ENCODE measurements at regions not wholly inside any gene's neighbourhood (a gene's known extent, or its start where the extent isn't known, plus 50 kb on each side); places are given as distances from the start of the nearest gene placed in this dataset.
A peak's percentile ranks its signal among the peaks of the same experiment; 100 is the strongest.
"Not testable (repeated sequence)": the region's sequence is repeated elsewhere in the genome, so short reads cannot be mapped to it uniquely, and the experiment has no call there.

DNA sequence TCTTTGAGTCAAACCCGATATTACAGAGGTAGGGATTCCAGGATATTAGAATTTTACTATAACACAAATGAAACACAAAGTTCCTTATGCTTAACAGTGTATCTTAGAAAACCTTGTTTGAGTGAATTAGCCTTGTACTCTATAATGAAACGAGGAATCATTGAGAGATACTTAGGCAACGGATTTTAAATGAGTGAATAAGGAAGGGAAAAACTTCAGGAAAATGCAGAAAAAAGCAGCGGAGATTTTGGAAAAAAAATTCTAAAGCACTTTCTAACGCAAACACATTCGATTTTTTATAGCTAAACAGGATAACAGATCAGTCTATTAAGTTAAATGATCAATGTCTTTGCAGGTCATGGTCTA lies 137.3 kb downstream of the HFE start:
- DNase-seq (ENCODE audit: low spot score), result no peak
- intact Hi-C loops (cut with DNase I), result no loop called here

DNA sequence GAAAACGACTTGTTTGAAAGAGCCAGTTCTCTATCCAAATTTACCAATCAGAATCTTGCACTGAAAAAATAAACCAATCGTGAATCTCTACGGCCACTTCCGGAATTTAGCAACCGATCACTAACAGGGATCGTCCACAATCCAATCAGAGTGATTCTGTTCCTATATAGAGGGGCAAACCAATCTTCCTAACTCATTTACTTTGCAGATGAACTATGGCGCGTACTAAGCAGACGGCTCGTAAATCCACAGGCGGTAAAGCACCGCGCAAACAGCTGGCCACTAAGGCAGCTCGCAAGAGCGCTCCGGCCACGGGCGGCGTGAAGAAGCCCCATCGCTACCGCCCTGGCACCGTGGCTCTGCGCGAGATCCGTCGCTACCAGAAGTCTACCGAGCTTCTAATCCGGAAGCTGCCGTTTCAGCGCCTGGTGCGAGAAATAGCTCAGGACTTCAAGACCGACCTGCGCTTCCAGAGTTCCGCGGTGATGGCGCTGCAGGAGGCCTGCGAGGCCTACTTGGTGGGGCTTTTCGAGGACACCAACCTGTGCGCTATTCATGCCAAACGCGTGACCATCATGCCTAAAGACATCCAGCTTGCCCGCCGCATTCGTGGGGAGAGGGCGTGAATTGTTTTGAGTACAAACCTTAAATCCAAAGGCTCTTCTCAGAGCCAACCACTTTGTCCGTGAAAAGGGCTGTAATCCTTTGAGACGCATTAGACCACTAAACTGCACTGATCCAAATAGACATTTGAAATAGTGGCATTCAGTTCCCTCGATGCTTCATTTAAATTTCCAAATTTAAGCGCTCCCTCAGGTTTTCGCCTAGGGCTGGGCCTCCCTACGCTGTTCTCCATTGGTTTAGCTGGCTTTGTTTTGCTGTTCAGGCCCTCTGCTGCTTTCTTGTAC lies 138.0 kb downstream of the HFE start:
- ATAC-seq (peak; percentile 63), DNase-seq (ENCODE audit: low spot score) (no peak)

More for the DNA sequence above, 137.3 kb downstream of the HFE start:
- no peak for ATAC-seq

DNA sequence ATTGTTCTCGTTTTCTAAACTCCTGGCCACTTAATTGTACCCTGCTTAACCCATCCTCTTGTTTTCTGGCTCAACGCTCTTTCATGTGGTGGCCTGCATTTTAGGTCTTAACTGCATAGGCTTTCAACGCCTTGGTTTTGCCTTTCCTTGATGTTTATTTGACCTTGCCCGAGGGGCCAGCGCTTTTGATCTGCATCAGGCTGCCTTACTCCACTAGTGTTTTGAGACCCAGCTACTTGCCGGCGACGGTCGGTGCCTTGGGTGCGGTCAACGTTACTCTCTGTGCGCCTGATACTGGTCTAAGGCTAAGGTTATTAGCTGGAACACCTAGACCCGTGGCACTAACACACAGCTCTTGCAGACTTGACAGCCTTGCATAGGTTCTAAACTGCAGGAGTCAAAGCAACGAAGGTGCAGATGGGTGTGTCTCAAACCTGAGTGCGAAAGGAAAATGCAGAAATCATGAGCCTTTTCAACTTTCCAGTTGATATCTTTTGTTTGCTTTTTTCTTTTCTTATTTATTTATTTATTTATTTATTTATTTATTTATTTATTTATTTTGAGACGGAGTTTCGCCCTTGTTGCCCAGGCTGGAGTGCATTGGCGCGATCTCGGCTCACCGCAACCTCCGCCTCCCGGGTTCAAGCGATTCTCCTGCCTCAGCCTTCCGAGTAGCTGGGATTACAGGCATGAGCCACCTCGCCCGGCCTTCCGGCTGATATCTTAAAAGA lies 138.8 kb downstream of the HFE start:
- intact Hi-C loops (cut with DNase I), result no loop called here
- no peak for DNase-seq (ENCODE audit: low spot score)
- no peak for ATAC-seq

More for the DNA sequence above, 138.0 kb downstream of the HFE start:
- intact Hi-C loops (cut with DNase I), result no loop called here

DNA sequence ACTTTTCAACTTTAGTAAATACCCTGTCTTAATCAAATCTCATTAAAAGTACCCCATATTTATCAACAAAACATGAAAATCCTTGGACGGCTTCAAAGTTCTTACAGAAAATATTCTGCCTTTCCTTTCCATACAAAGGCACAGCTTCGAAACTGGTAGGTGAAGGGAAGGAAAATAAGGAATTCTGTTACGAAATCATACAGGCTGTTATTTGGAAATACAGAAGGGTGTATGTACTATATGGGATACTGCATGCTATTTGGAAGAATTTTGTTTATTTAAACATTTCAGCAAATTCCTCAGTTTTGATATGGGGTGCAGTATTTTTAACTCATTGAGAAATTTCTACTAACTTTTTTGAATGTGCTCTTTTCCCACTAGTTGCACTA lies 138.4 kb upstream of the BTN3A2 start:
- no peak for DNase-seq (ENCODE audit: low spot score)
- intact Hi-C loops (cut with DNase I), result no loop called here
- ATAC-seq, result no peak

DNA sequence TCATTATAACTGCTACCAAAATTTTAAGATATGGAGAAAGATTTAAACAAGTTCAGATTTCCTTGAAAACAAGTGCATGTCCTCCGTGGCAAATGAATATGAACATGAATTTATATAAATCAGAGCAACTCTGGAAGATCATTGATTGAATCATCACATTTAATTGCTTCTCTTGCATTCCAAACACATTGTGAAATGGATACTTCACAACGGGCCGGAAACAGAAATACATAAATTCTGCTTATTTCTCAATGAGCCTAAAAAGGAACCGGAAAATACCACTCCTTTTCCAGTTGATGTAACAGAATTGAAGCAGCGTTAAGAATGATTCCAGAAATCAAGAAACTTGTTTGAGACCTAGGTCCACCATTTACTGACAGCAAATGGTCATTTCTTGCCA lies 134.6 kb upstream of the BTN3A2 start:
- ATAC-seq, result no peak
- intact Hi-C loops (cut with DNase I), result no loop called here
- DNase-seq (ENCODE audit: low spot score), result no peak

DNA sequence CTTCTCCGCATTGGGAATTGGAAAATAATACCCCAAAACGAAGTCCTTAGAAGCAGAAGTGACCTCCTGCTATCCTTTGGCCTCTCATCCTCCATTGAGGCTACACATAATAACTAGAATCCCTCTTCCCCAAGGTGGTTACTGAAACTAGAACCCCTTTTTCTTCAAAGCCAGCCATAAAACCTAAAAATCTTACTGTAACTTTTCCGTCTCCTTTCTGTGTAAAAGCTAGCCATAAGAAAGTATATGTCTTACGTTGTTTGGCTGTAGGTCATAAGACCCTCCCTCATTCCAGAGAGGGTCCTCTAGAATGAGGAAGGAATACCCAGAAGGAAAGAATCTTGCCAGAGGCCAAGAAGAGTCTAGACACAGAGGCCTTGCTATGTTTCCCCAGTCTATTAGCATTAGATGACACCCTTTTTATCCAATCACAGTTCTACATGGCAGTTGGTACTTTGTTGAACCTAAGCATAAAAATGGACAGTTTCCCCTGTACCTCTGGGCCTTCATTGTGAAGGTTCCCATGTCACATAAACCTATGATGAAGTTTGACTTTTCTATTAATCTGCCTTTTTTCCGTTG lies 133.9 kb upstream of the BTN3A2 start:
- no peak for DNase-seq (ENCODE audit: low spot score)
- no peak for ATAC-seq
- intact Hi-C loops (cut with DNase I), result no loop called here

DNA sequence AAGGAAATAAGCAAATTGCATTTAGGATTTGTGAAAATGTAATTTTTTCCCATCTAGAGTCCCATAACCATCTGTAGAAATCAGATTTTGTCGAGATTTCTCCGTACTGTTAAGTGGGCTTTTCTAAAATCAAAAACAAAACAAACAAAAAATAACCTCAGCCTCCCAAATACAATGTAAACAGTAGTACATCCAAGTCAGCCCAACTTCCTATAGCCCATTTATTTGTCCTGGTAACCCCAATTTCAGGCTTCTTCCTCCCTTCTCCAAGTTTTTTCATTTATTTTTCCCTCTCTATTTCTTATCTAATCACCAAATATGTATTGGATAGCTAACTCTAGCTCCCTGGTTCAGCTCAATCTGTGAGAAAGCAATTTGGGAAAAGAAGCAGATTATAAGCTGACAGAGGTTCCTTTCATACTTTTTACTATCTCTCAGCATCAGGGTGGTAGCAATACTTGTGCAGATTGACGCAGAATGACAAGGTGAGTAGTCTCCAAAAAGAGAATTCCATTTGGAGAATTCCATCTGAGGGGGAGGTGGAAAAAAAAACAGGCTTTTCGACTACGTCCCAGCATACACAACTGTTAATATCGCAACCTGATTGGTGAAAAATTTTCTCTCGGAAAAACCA lies 132.6 kb upstream of the BTN3A2 start:
- DNase-seq (ENCODE audit: low spot score) (no peak), ATAC-seq (no peak)
- intact Hi-C loops (cut with DNase I), result no loop called here

DNA sequence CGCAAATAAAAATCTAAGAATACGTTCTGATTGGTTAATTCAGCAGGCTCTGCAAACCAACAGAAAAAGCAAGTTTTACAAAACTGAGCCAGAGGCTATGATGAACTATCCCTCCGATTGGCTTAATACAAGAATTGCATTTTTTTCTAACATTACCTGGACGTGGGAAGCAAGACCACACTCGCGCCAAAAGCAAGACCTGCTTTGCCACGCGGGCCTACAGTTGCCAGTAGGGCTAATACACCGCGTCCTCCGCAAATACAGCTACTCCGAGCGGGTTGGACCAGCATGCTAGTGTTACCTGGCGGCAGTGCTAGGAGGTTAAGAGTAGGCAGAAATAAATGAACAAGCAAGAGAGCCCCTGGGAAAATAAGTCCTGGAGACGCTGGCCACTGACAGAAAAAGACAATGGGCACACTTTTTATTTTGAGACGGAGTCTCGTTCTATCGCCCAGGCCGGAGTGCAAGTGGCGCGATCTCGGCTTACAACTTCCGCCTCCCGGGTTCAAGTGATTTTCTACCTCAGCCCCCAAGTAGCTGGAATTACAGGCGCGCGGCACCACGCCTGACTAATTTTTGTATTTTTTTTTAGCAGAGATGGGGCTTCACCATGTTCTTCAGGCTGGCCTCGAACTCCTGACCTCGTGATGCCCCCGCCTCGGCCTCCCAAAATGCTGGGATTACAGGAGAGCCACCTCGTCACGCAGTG lies 131.9 kb upstream of the BTN3A2 start:
- intact Hi-C loops (cut with DNase I), result no loop called here
- ATAC-seq, result peak; percentile 9
- no peak for DNase-seq (ENCODE audit: low spot score)

DNA sequence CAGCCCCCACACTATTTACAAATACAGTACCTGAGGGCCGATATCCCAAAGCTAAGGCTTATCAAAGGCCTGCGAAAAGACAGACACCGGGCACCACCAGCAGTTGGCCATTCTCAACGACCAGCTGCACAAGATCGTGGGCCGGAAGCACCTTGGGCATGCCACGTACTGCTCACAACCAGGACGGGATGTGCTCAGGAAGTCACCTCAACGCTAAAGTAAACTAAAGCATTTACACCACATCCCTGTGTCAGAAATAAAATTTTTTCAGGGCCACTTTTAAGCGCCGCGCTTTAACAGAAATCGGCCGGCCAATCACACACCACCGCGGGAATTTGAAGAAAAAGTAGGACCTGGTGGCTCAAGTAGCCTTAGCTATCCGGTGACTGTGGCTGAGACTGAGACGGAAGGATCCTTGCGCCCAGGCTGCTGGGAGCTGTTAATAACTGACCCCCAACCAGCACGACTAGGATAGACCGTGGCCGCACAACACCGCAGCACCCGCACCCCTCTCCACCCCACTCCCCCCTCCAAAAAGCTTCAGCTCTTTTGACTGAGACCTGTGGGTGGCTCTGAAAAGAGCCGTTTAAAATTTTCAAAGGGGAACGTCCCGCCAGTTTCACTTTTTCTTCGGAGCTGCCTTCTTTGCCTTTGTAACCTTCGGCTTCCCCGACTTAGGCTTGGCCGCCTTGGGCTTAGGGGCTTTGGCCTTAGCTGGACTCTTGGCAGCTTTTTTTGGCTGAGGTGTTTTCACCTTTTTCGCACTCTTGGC lies 131.2 kb upstream of the BTN3A2 start:
- DNase-seq (ENCODE audit: low spot score) (peak; percentile 67), ATAC-seq (peak; percentile 79)
- intact Hi-C loops (cut with DNase I), result no loop called here

DNA sequence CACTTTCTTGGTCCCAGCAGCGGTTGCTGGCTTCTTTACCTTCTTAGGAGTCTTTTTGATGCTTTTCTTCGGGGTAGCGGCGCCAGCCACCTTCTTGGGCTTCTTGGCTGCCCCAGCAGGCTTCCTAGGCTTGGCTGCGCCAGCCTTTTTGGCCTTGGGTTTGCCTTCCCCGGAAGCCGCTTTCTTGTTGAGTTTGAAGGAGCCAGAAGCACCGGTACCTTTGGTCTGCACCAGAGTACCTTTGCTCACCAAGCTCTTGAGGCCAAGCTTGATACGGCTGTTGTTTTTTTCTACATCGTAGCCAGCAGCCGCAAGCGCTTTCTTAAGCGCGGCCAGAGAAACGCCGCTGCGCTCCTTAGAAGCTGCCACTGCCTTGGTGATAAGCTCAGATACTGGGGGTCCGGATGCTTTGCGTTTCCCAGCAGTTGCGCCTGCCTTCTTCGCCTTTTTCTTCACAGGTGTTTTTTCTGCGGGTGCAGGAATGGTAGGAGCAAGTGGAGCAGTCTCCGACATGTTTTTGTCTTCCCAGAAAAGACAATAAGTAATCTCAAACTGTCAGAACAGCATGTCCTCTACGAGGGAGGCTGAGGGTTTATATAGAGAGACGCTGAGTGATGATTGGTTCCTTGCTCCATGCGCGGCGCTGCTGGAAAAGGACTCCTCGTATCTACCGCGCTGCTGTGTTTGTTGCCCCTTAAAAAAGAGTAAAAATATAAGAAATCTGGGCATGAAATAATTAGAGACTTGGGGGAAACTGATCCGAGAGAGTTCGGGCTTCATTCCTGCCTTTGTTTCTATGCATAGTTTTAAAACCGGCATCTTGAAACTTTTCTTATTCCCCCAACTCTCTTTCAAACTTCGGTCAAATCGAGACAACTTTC lies 130.3 kb upstream of the BTN3A2 start:
- ATAC-seq (peak; percentile 86), DNase-seq (ENCODE audit: low spot score) (no peak)
- intact Hi-C loops (cut with DNase I), result no loop called here

DNA sequence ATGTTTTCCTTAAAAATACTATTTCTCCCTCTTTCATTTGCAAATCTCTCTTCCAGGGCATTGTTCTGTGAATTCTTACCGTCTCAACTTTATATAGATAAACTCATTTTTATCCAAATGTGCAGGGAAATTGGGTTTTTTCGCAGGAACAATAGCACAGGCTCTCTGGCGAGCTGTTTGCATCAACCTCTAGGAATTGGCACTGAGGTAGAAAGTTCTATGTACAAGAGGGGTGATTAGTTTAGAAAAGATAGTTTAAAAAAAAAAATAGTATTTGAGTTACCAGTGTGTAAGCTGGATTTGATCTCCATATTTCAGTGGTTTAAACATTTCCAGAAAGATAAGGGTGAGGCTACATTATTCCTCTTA lies 129.7 kb upstream of the BTN3A2 start:
- intact Hi-C loops (cut with DNase I), result no loop called here
- ATAC-seq, result no peak
- no peak for DNase-seq (ENCODE audit: low spot score)

DNA sequence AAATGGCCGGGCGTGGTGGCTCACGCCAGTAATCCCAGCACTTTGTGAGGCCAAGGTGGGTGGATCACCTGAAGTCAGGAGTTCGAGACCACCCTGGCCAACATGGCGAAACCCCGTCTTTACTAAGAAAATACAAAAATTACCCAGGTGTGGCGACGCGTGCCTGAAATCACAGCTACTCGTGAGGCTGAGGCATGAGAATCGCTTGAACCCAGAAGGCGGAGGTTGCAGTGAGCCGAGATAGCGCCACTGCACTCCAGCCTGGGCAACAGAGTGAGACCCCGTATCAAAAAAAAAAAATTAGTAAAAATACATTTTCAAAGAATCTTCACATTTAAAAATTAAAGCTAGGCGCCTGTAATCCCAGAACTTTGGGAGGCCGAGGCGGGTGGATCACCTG lies 125.6 kb upstream of the BTN3A2 start:
- intact Hi-C loops (cut with DNase I); ATAC-seq: not testable (repeated sequence)

DNA sequence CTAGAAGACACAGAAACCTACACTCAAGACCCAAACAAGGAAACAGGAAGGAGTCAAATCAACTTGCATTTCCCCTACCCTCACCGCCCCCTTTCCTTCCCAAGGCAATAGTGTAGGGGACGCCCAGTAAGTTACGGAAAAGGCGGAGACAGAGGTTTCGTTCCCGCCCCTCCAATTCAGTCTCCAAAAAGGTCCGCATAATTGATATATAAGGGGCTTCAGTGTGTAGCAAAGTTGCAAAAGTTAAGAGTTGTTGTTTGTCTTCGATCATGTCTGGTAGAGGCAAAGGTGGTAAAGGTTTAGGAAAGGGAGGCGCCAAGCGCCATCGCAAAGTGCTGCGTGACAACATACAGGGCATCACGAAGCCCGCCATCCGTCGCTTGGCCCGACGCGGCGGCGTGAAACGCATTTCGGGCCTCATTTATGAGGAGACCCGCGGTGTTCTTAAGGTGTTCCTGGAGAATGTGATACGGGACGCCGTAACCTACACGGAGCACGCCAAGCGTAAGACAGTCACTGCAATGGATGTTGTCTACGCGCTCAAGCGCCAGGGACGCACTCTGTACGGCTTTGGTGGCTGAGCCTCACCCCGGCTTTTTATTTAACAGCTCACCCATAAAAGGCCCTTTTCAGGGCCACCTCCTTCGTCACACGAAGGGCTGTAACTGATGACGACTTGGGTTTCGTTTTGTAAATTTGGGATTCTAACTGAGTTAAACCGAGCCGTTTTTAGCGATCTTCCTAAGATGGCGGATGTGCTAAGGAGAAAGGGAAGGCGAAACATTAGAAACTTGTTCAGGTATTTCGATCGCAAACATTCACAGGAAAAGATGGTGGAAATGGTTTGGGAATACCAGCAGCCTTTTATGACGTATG lies 124.6 kb upstream of the BTN3A2 start:
- ATAC-seq, result peak; percentile 88
- intact Hi-C loops (cut with DNase I), result no loop called here
- no peak for DNase-seq (ENCODE audit: low spot score)

More for the DNA sequence above, 125.6 kb upstream of the BTN3A2 start:
- DNase-seq (ENCODE audit: low spot score), result not testable (repeated sequence)

DNA sequence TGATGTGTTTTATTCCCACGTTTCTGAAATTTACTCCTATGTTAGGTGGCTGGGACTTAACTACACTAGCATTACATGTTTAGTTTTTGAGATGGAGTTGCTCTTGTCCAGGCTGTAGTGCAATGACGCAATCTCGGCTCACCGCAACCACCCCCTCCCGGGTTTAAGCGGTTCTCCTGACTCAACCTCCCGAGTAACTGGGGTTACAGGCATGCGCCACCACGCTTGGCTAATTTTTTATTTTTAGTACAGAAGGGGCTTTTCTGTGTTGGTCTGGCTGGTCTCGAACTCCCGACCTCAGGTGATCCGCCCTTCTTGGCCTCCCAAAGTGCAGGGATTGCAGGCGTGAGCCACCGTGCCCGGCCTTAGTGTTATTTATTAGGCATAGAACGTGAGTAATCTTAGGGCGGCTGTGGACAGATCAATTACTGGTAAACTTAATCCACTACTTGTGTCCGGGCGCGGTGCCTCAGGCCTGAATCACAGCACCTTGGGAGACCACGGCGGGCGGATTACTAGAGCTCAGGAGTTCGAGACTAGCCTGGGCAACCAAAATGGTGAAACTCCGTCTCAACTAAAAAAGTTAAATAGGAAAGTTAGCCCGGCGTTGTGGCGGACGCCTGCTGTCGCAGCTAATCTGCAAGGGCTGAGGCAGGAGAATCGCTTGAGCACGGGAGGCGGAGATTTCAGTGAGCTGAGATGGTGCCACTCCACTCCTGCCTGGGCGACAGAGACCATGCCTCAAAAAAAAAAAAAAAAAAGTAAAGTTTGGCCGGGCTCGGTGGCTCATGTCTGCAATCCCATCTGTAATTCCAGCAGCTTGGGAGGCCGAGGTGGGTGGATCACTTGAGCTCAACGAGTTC lies 123.7 kb upstream of the BTN3A2 start:
- no peak for DNase-seq (ENCODE audit: low spot score)
- ATAC-seq, result peak; percentile 55
- intact Hi-C loops (cut with DNase I), result no loop called here

DNA sequence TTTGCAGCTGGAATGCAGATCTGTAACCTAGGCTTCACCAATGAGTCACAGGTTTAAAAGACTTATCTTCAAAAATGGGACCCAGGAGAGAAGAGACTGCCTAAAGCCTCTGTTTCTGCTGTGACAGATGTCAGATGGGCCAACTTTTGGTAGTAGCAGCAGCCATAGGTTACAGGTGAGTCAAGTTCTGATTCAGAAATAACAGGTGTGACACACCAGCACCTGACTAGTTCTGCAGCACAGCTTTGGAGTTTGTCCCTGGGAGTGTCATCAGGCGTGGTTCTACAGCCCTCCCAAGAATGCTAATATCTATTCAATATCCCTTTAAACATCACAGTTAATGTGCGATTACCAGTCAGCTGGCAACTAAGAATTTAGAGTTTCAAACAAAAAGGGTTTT lies 121.9 kb upstream of the BTN3A2 start:
- intact Hi-C loops (cut with DNase I), result no loop called here

DNA sequence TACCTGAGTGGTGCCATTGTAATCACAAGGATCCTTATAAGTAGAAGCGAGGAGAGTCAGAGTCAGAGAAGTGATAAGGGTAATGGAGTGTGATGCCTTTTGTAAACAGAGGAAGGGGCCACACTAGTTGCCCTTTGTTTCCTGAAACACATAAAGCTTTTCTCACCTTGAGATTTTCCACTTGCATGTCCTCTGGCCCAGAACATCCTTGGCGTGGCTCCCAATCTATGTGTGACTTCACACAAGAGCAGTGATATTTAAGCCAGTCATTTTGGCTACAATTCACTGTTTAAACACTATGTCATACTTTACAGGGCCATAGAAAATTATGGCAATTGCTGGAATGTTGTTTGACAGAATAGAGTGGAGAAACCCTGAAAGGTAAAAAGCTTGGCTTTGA lies 121.2 kb upstream of the BTN3A2 start:
- no peak for ATAC-seq
- no peak for DNase-seq (ENCODE audit: low spot score)
- intact Hi-C loops (cut with DNase I), result no loop called here

More for the DNA sequence above, 121.9 kb upstream of the BTN3A2 start:
- ATAC-seq, result no peak
- no peak for DNase-seq (ENCODE audit: low spot score)

Measured in sciatic nerve (tissue), 2 donors.